H1 (cell line): ENCODE measurements at regions not wholly inside any gene's neighbourhood (a gene's known extent, or its start where the extent isn't known, plus 50 kb on each side); places are given as distances from the start of the nearest gene placed in this dataset.

Experiments used
- CTCF ChIA-PET: fragments of 300-600 bp; sonication (Branson Sonifier 250); formaldehyde crosslinking; loops from one replicate; lab custom pipeline; 2021; ENCODE audit not compliant: partially characterized antibody; lab: Charles Lee
- POLR2A ChIA-PET: fragments of 300-600 bp; sonication (Branson Sonifier 250); formaldehyde crosslinking; loops from one replicate; lab custom pipeline; 2021; ENCODE audit warnings: inconsistent platforms; ENCODE audit not compliant: partially characterized antibody; lab: Charles Lee
- DNase-seq, 2 experiments: peaks; one replicate each; pipeline versions ENCODE4 v3.0.0 to v3.0.0-alpha.2; 2010 to 2022; ENCODE audit warnings: low spot score in 2 of 2, low read depth in 1 of 2, mixed read lengths in 1 of 2
- FAIRE-seq: peaks from 2 replicates; lab custom pipeline; 2011; peaks lifted over from hg19 to GRCh38; lab: Jason Lieb, UNC
- H2AFZ ChIP-seq: 2 replicates; pipeline ENCODE4 v1.8.1; 2012; ENCODE audit warnings: low read length, inconsistent platforms
- H2AK5ac ChIP-seq: 2 replicates; pipeline ENCODE4 v1.6.1; 2013; ENCODE audit warnings: low read depth, low read length
- H2BK120ac ChIP-seq: replicated peaks from 2 replicates; pipeline ENCODE3; 2013; ENCODE audit warnings: low read depth, low read length, inconsistent platforms
- H2BK12ac ChIP-seq: 2 replicates; pipeline ENCODE4 v1.6.1; 2013; ENCODE audit warnings: low read depth, low read length
- H2BK15ac ChIP-seq: 2 replicates; pipeline ENCODE4 v1.6.1; 2013; ENCODE audit warnings: low read length
- H2BK20ac ChIP-seq: 2 replicates; pipeline ENCODE4 v1.6.1; 2013; ENCODE audit warnings: low read length
- H2BK5ac ChIP-seq: 2 replicates; pipeline ENCODE4 v1.6.1; 2013; ENCODE audit warnings: low read depth, low read length
- H3K14ac ChIP-seq: 2 replicates; pipeline ENCODE4 v1.6.1; 2013; ENCODE audit warnings: inconsistent platforms; ENCODE audit not compliant: insufficient read length
- H3K18ac ChIP-seq: 2 replicates; pipeline ENCODE4 v1.6.1; 2013; ENCODE audit warnings: low read length; ENCODE audit errors: extremely low read depth
- H3K23ac ChIP-seq: 2 replicates; pipeline ENCODE4 v1.6.1; 2013; ENCODE audit warnings: inconsistent platforms; ENCODE audit not compliant: insufficient read length
- H3K23me2 ChIP-seq: 2 replicates; pipeline ENCODE4 v1.6.1; 2013; ENCODE audit warnings: low read depth, low read length
- H3K27ac ChIP-seq: 2 replicates; pipeline ENCODE4 v1.6.1; 2011; ENCODE audit warnings: low read depth, low read length, inconsistent platforms
- H3K27me3 ChIP-seq, 4 experiments: replicated peaks in 1 of 4; 1 replicate in 1 of 4; 2 replicates in 3 of 4; pipeline versions ENCODE4 v1.6.1 to v1.8.1; 2011 to 2013; ENCODE audit warnings: low read length in 3 of 4, mild to moderate bottlenecking in 3 of 4, inconsistent platforms in 2 of 4, mixed read lengths in 2 of 4, moderate library complexity in 1 of 4; ENCODE audit not compliant: control insufficient read depth in 3 of 4, insufficient read depth in 3 of 4; ENCODE audit errors: extremely low read depth in 1 of 4
- H3K36me3 ChIP-seq, 4 experiments: 2 replicates each; pipeline versions ENCODE4 v1.6.1 to v1.8.1; 2011 to 2013; ENCODE audit warnings: mild to moderate bottlenecking in 4 of 4, low read length in 3 of 4, moderate library complexity in 2 of 4, control low read depth in 1 of 4, inconsistent platforms in 1 of 4; ENCODE audit not compliant: insufficient read depth in 4 of 4, control insufficient read depth in 2 of 4
- H3K4ac ChIP-seq: replicated peaks from 2 replicates; pipeline ENCODE3; 2013; ENCODE audit warnings: low read length, low read depth, mixed read lengths, inconsistent platforms; ENCODE audit not compliant: insufficient read length
- H3K4me1 ChIP-seq, 4 experiments: replicated peaks in 1 of 4; 1 replicate in 1 of 4; 2 replicates in 3 of 4; pipeline versions ENCODE4 v1.6.1 to v1.8.1; 2011 to 2013; ENCODE audit warnings: low read length in 3 of 4, inconsistent platforms in 2 of 4, mixed read lengths in 1 of 4; ENCODE audit not compliant: insufficient read depth in 4 of 4, control insufficient read depth in 3 of 4
- H3K4me2 ChIP-seq, 2 experiments: 2 replicates each; pipeline versions ENCODE4 v1.6.1 to v1.8.1; 2011 to 2013; ENCODE audit warnings: low read depth in 2 of 2, low read length in 2 of 2, control low read depth in 1 of 2, inconsistent platforms in 1 of 2, mild to moderate bottlenecking in 1 of 2; ENCODE audit not compliant: insufficient read depth in 1 of 2
- H3K4me3 ChIP-seq, 4 experiments: fragments of 200-600, 300-600 bp in 1 of 4; sonication (generic), shearing (Covaris generic), sonication (Bioruptor Twin) in 1 of 4; 2 replicates each; pipeline versions ENCODE4 v1.5.1 to v1.8.1; 2011 to 2016; ENCODE audit warnings: low read length in 4 of 4, low read depth in 3 of 4, control low read depth in 2 of 4, inconsistent platforms in 2 of 4, mild to moderate bottlenecking in 2 of 4, mixed read lengths in 1 of 4, moderate library complexity in 1 of 4; ENCODE audit not compliant: insufficient read depth in 2 of 4; ENCODE audit errors: extremely low read depth in 1 of 4
- H3K56ac ChIP-seq: replicated peaks from 2 replicates; pipeline ENCODE3; 2013; ENCODE audit warnings: low read depth, mild to moderate bottlenecking, mixed read lengths, low read length, inconsistent platforms; ENCODE audit not compliant: insufficient read length
- H3K79me1 ChIP-seq: 2 replicates; pipeline ENCODE4 v1.6.1; 2013; ENCODE audit warnings: low read depth, low read length, control low read depth
- H3K79me2 ChIP-seq, 2 experiments: 2 replicates each; pipeline versions ENCODE4 v1.6.1 to v1.8.1; 2012 to 2013; ENCODE audit warnings: low read length in 2 of 2, mild to moderate bottlenecking in 2 of 2, inconsistent platforms in 1 of 2; ENCODE audit not compliant: insufficient read depth in 2 of 2, control insufficient read depth in 1 of 2
- H3K9ac ChIP-seq, 4 experiments: replicated peaks in 1 of 4; 1 replicate in 1 of 4; 2 replicates in 3 of 4; pipeline versions ENCODE4 v1.6.1 to v1.8.1; 2011 to 2013; ENCODE audit warnings: low read depth in 3 of 4, low read length in 3 of 4, control low read depth in 2 of 4, mild to moderate bottlenecking in 2 of 4, moderate library complexity in 2 of 4, inconsistent platforms in 1 of 4; ENCODE audit errors: extremely low read depth in 1 of 4
- H3K9me3 ChIP-seq, 2 experiments: 2 replicates each; pipeline versions ENCODE4 v1.6.1 to v1.8.1; 2012 to 2013; ENCODE audit warnings: mild to moderate bottlenecking in 2 of 2, moderate library complexity in 2 of 2, control low read depth in 1 of 2, inconsistent platforms in 1 of 2, low read depth in 1 of 2, low read length in 1 of 2, mixed read lengths in 1 of 2; ENCODE audit not compliant: insufficient read depth in 2 of 2
- H4K20me1 ChIP-seq, 2 experiments: replicated peaks in 1 of 2; 2 replicates each; pipeline versions ENCODE3 to v1.8.1; 2011 to 2013; ENCODE audit warnings: inconsistent platforms in 2 of 2, low read length in 2 of 2, mild to moderate bottlenecking in 1 of 2; ENCODE audit not compliant: insufficient read depth in 2 of 2, control insufficient read depth in 1 of 2
- H4K5ac ChIP-seq: 2 replicates; pipeline ENCODE4 v1.6.1; 2013; ENCODE audit warnings: low read length, low read depth, mixed read lengths, inconsistent platforms; ENCODE audit not compliant: insufficient read length
- H4K8ac ChIP-seq: 2 replicates; pipeline ENCODE4 v1.8.0; 2013; ENCODE audit warnings: mild to moderate bottlenecking, moderate library complexity, low read length, inconsistent platforms; ENCODE audit not compliant: insufficient read depth; ENCODE audit errors: extremely low read depth
- H4K91ac ChIP-seq: replicated peaks from 2 replicates; pipeline ENCODE3; 2013; ENCODE audit warnings: low read length, mixed read lengths, inconsistent platforms; ENCODE audit not compliant: insufficient read length
- ASH2L ChIP-seq: fragments of 200-600, 300-600 bp; sonication (generic); IDR thresholded peaks from one replicate; pipeline ENCODE4 v1.7.1; 2017; ENCODE audit warnings: low read length
- ATF2 ChIP-seq: IDR thresholded peaks from 2 replicates; pipeline ENCODE4 v1.6.1; 2012; ENCODE audit warnings: low read length, inconsistent platforms
- FOSL1 ChIP-seq: IDR thresholded peaks from 2 replicates; pipeline ENCODE4 v1.6.1; 2011; ENCODE audit warnings: mild to moderate bottlenecking, low read depth, low read length, moderate library complexity; ENCODE audit not compliant: insufficient read depth
- HDAC6 ChIP-seq: IDR thresholded peaks from one replicate; pipeline ENCODE4 v1.7.1; 2012; ENCODE audit warnings: low read depth, mild to moderate bottlenecking, inconsistent platforms, low read length, moderate library complexity
- KDM4A ChIP-seq: IDR thresholded peaks from one replicate; pipeline ENCODE4 v1.7.1; 2012; ENCODE audit warnings: low read depth, mild to moderate bottlenecking, moderate library complexity, low read length, inconsistent platforms; ENCODE audit not compliant: severe bottlenecking
- MAFK ChIP-seq: IDR thresholded peaks from 2 replicates; pipeline ENCODE4 v1.6.1; 2012; ENCODE audit warnings: low read depth, mild to moderate bottlenecking, improper control_type of control experiment, low read length
- RBBP5 ChIP-seq: IDR thresholded peaks from 2 replicates; pipeline ENCODE4 v1.7.1; 2012; ENCODE audit warnings: low read depth, mild to moderate bottlenecking, inconsistent platforms, low read length, moderate library complexity, borderline replicate concordance
- RNF2 ChIP-seq: fragments of 200-900, 300-1000 bp; sonication (generic); IDR thresholded peaks from 2 replicates; pipeline ENCODE4 v1.7.1; 2016; ENCODE audit warnings: borderline replicate concordance, low read depth, mild to moderate bottlenecking, antibody characterized with exemption, low read length; ENCODE audit not compliant: poor library complexity, severe bottlenecking; ENCODE audit errors: missing control alignments
- WGBS, 2 experiments: shearing (Covaris generic) in 1 of 2; methylation state at CpG; one replicate each; pipeline versions ENCODE4 v1.1.6 to v1.1.7; 2013 to 2015; ENCODE audit warnings: low lambda C conversion rate in 2 of 2, mixed read lengths in 2 of 2, inconsistent platforms in 1 of 2, low coverage in 1 of 2, missing lambda C conversion rate in 1 of 2; ENCODE audit not compliant: insufficient replicate concordance in 2 of 2, insufficient coverage in 1 of 2, insufficient read length in 1 of 2; ENCODE audit errors: extremely low coverage in 1 of 2, missing lambda C conversion rate in 1 of 2; 5-methylcytosine and 5-hydroxymethylcytosine counted together

- 81% methylated on average over 5 of the region's 5 CpGs; no CpG with 5 or more reads in 1 of the 2 experiments for WGBS, 2 experiments
- Histone ChIP-seq H3K23ac (no peak overlapping the region), H3K23me2 (no peaks in the 10 kb centered on the region), H3K4me1 (peaks cover 0 to 2% (median 0%) of the 10 kb centered on the region in 4 experiments; a peak in 2 of 7 replicates), H2AK5ac (no peak overlapping the region), H3K36me3 (no peaks in the 10 kb centered on the region), H2BK15ac (no peak overlapping the region), H4K20me1 (no peaks in the 10 kb centered on the region), H3K27me3 (no peaks in the 10 kb centered on the region), H3K14ac (no peak overlapping the region), H3K4ac (no peak overlapping the region), H3K9me3 (no peaks in the 10 kb centered on the region), H2AFZ (no peak overlapping the region), H3K18ac (no peak overlapping the region), H4K5ac (no peak overlapping the region), H3K79me1 (no peaks in the 10 kb centered on the region), H2BK12ac (no peak overlapping the region), H2BK20ac (no peak overlapping the region), H3K56ac (no peak overlapping the region), H2BK120ac (no peak overlapping the region), H3K4me2 (no peak overlapping the region), H2BK5ac (no peak overlapping the region), H3K79me2 (no peaks in the 10 kb centered on the region), H3K9ac (no peak overlapping the region), H4K8ac (no peak overlapping the region), H3K27ac (no peak overlapping the region), H3K4me3 (no peak overlapping the region), H4K91ac (no peak overlapping the region)
- DNase-seq (no peak), FAIRE-seq (no peak)
- ChIA-PET CTCF (interaction anchor here (0.8 to 3.8 kb wide), 5 partner anchors 9 to 102 kb away, joined by 3 to 40 read pairs (median 3); no protein-coding TSS in a partner anchor), POLR2A (interaction anchor here (0.8 kb wide), 1 partner anchor 207 kb away, joined by 4 read pairs; no protein-coding TSS in a partner anchor)
- no peak for TF ChIP-seq RBBP5
- no peak for TF ChIP-seq MAFK
- TF ChIP-seq HDAC6 = no peak
- no peak for TF ChIP-seq RNF2
- TF ChIP-seq KDM4A = no peak
- TF ChIP-seq ASH2L = no peak
- TF ChIP-seq FOSL1 = no peak
- no peak for TF ChIP-seq ATF2
These were observed 79.4 kb downstream of the MARCHF4 start for GRCh38 chr2:216292886-216293301.
